Activated CD4-positive, alpha-beta T cell treated with anti-CD3 and anti-CD28 coated beads, Interleukin-2, amount 50 U/mL, for 16 hours (primary cell): ENCODE measurements at regions not wholly inside any gene's neighbourhood (a gene's known extent, or its start where the extent isn't known, plus 50 kb on each side); places are given as distances from the start of the nearest gene placed in this dataset.
"Not testable (repeated sequence)": the region's sequence is repeated elsewhere in the genome, so short reads cannot be mapped to it uniquely, and the experiment has no call there.

ENCODE experiments used
- DNase-seq: peaks from one replicate; pipeline ENCODE4 v3.0.0-alpha.2; 2020

- no peak for DNase-seq
Measured at GRCh38 chr5:154542581-154542980, 64.6 kb upstream of the HAND1 start.

- no peak for DNase-seq
Measured at GRCh38 chr5:154542000-154542399, 64.0 kb upstream of the HAND1 start.

GRCh38 chr5:154541553-154541952 lies 63.5 kb upstream of the HAND1 start:
- DNase-seq: no peak

DNA sequence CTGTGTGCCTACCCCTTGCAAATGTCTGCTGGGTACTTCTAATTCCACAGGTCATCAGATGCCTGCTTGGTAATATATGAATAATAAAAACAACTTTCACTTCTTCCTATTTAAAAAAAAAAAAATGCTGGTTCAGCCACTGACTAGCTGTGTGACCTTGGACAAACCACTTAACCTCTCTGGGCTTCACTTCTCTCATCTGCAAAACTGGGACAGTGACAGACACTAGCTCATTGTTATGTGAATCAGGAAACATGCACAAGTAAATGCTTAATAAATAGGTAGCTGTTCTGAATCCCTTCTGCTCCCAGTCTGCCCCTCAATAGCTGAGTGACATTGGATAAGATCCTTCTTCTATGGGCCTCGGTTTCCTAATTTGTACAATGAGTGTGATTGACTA lies 62.6 kb upstream of the HAND1 start:
- DNase-seq: no peak

DNA sequence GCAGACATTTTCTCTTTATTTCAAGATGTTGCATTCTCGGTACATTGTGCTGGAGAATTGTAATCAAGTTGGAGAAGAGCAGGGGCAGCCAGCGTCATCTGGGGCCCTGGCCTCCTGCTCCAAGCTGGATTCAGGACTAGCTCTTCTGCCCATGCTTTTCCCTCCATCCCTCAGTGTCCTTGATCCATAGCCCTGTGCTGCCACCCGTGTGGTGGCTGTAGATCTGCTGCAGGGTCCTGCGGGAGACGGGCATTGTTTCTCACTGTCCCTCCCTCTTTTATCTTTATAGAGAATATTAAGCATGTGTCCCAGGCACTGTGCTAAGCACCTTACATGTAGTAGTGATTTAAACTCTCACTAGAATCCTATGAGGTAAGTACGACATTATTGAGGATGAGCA lies 60.5 kb upstream of the HAND1 start:
- DNase-seq: no peak

- not testable (repeated sequence) for DNase-seq
Measured at GRCh38 chr5:154536439-154536838, 58.4 kb upstream of the HAND1 start.

- DNase-seq: no peak
Measured at GRCh38 chr5:154535535-154535934, 57.5 kb upstream of the HAND1 start.

DNA sequence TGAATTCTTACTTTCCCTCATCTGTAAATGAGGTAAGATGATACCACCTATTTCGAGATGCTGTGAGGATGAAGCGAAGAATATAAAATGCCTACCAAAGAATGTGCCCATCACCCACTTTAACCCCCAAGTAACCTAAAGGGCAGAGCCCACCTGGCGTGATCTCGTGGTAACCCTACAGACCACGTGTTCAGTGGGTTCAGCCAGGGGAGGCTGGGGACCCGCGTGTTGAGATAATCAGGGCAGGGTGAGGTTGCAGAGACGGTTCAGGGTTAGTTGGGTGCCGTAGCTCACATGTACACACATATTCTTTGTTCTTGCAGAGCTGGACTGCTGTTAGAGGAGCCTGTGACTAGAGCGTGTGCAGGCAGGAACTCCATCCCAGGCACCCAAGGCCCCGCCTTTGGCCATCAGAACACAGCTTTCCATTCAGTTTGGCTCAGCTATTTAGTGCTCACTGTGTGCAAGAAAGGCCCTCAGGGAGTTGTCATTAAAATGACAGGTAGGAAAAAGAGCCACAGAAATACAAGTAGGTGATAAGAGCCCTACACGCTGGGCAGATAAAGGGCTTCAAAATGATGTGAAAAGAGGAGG lies 56.5 kb upstream of the HAND1 start:
- no peak for DNase-seq

DNA sequence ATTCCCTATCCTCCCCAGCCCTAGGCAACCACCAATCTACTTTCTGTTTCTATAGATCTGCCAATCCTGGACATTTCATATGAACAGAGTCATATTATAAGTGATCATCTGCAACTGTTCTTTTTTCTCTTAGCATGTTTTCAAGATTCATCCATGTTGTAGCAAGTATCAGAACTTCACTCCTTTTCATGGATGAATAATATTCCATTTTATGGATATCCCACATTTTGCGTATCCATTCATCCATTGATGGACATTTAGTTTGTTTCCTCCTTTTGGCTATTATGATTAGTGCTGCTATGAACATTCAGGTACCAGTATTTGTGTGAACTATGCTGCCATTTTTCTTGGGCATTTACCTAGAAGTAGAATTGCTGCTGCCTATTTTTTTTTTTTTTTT lies 51.3 kb upstream of the HAND1 start:
- DNase-seq: no peak

DNA sequence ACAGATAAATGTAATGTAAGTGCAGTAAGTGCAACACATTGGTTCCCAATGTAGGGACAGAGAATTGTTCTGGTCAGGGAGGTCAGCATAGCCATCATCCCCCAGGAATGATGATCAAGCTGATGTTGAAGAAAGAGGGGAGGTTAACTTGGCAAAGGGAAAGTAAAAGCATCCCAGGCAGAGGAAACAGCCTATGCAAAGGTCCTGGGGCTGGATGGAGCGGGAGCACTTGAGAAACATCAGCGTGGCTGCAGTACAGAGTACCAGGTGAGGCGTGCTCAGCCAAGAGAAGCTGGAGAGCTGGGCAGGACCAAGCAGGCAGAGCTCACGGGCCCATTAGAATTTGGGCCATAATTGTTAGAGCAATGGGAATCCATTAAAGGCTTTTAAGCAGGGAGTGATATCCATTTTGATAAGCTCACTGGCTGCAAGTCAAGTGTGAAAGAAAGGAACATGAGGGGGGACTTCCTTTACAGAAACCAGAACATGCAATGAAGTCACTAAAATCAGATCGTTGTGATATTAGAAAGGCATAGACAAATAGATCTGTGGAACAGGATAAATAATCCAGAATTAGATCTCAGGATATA lies 50.1 kb upstream of the HAND1 start:
- no peak for DNase-seq
